ENCODE measurements at regions not wholly inside any gene's neighbourhood (a gene's known extent, or its start where the extent isn't known, plus 50 kb on each side); places are given as distances from the start of the nearest gene placed in this dataset.

- TF ChIP-seq ZEB2 (tag by site-specific recombination; IDR thresholded peaks at IDR 0.05) = no peak
- TF ChIP-seq ZNF274 (IDR thresholded peaks at IDR 0.05; ENCODE audit: low read length) = no peak
- no peak for TF ChIP-seq ZNF274 (tag by site-specific recombination; IDR thresholded peaks at IDR 0.05; ENCODE audit: borderline replicate concordance)
- no peak for TF ChIP-seq MYNN (tag by site-specific recombination; IDR thresholded peaks at IDR 0.05; ENCODE audit: borderline replicate concordance)
- TF ChIP-seq SCRT2 (tag by site-specific recombination; IDR thresholded peaks at IDR 0.05) = no peak
- TF ChIP-seq CTCF (tag by site-specific recombination; IDR thresholded peaks at IDR 0.05) = no peak
- TF ChIP-seq SETDB1 (IDR thresholded peaks at IDR 0.05; ENCODE audit: insufficient read length, low read length) = no peak
- TF ChIP-seq KLF1 (tag by site-specific recombination; IDR thresholded peaks at IDR 0.05) = no peak
- TF ChIP-seq ZNF510 (tag by site-specific recombination; IDR thresholded peaks at IDR 0.05; ENCODE audit: insufficient replicate concordance) = no peak
- no peak for TF ChIP-seq PATZ1 (tag by site-specific recombination; IDR thresholded peaks at IDR 0.05)
- TF ChIP-seq ZBTB49 (tag by site-specific recombination; IDR thresholded peaks at IDR 0.05; ENCODE audit: low read depth) = no peak
- no peak for TF ChIP-seq ZNF544 (tag by site-specific recombination; IDR thresholded peaks at IDR 0.05)
- no peak for TF ChIP-seq PBX3 (CRISPR knock-in tag; IDR thresholded peaks at IDR 0.05)
Measured at GRCh38 chr1:209291715-209292114, 291.8 kb upstream of the CAMK1G start.
